GM18517 (cell line): ENCODE measurements at regions not wholly inside any gene's neighbourhood (a gene's known extent, or its start where the extent isn't known, plus 50 kb on each side); places are given as distances from the start of the nearest gene placed in this dataset.

Source experiments
- ATAC-seq: cut with Tn5 transposase; IDR thresholded peaks from one replicate; pipeline ENCODE4 v1.9.1; 2021; ENCODE audit warnings: mild to moderate bottlenecking, moderate library complexity; ENCODE audit not compliant: unreplicated experiment

DNA sequence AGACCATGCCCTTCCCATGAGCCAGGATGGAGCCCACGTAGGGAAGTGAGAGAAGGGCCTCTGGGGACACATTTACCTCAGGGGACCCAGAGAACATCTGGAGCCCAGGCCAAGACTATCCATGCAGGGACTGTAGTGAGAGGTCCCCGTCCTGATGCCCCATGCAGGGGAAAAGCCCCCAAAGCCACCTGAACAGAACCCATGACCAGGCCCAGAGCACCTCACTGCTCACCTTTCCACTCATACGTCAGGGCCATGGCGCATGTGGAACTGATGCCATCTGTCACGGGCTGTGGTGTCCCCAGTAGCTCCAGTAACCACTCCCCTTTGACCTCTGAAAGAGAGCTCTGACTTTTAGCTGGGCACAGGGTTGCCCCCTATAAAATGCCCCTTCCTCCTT lies 106.5 kb upstream of the TEX51 start:
- ATAC-seq, result no peak

- ATAC-seq, result no peak
Observed at GRCh38 chr2:126792993-126793392, 105.7 kb upstream of the TEX51 start.

- ATAC-seq, result no peak
Observed at GRCh38 chr2:126793885-126794613, 104.6 kb upstream of the TEX51 start.

DNA sequence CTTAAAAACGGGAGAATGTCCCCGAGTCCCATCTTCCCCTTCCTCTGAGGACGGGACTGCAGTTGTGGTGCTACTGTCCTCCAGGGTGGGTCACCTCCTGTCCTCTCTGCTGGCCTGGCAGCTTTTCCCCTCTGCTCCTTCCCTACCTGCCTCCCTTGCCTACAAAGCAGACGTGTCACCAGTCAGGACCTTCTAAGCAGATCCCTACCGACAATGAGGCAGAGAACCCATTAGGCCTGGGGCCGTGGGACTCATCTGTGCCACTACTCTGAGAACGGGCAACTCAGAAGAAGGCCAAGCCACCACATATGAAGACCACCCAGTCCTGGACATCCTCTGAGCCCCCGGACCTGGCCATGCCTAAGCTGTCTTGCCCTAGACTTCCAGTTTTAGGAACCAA lies 103.0 kb upstream of the TEX51 start:
- ATAC-seq, result no peak

DNA sequence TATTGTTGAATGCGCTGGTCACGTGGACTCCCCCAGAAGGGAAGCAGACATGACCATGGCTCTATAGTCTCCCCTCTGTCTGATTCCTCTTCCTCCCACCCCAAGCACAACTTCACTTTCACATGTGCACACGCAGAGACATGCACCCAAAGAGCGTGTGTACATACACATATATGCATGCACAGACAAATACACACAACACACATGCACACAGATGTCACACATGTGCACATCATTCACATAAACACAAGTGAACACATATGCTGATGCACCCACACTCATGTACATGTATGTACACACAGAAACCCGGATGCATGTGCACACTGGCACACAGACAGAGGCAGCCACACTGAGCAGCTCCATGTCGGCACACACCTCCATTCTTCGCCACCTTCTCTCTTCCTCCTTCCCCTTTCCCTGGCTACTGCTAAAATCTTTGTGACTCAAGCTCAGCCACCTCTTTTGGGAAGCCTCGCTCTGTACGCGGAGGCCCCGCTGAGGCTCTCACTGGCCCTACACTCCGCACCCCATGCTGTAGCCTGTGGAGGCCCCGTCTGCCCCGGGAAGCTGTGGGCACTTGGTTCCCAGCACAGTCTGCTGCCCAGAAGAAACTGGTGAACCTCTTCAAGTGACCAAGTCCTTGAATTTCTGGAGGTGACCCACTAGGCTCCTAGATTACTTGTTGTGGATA lies 101.6 kb upstream of the TEX51 start:
- ATAC-seq, result no peak

- no peak for ATAC-seq
Observed at GRCh38 chr2:126797622-126798275, 100.9 kb upstream of the TEX51 start.

GRCh38 chr2:126798276-126799140 lies 100.2 kb upstream of the TEX51 start:
- ATAC-seq, result no peak

DNA sequence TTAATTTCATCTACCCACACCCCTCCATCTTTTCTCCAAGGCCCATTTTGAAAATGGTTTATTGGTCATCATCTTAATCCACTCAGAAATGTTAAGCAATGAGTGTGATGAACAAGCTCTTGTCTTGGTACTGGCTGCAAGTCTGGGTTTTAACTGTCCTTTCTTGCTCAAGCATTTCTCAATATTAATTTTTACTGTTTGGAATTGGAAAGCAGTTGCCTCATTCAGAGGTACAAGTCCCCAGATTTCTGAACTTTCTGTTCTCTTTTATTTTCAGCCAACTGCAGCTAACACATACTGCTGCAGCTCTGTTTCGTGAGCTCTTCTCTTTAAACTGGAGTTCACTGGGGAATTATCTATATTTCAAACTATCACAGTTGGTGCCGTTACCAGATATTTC lies 99.4 kb upstream of the TEX51 start:
- no peak for ATAC-seq

GRCh38 chr2:126801473-126801872 lies 97.2 kb upstream of the TEX51 start:
- no peak for ATAC-seq

- ATAC-seq, result no peak
Observed at GRCh38 chr2:126802316-126802715, 96.4 kb upstream of the TEX51 start.

DNA sequence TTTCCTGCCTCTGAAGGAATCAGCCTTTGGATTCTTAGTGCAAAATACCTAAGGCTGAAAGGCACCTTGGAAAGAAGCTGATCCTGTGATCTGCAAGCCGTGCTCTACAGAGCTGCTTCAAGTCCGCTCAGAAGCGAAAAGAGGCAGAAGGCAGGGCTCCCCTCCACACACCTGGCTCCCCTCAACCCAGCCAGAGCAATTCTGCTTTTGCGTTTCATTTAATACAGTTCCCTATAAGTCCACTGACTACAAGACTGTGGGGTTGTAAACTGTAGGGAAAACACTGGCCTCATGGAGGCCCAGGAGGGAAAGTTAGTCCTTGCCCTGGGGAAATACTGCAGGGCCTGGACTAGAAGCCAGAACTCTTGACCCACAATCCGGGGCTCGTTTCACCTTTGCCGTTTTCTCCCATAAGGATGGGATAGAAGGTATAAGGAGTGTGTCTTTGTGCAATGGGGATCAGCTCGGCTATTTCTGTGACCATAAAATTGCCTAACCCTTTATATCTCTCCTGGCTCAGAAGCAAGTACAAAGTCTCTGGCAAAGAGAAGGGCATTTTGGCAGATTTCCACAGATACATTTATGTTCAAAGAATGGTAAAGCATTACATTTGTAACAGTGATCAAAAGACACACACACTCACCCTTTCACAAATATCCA lies 95.8 kb upstream of the TEX51 start:
- no peak for ATAC-seq

DNA sequence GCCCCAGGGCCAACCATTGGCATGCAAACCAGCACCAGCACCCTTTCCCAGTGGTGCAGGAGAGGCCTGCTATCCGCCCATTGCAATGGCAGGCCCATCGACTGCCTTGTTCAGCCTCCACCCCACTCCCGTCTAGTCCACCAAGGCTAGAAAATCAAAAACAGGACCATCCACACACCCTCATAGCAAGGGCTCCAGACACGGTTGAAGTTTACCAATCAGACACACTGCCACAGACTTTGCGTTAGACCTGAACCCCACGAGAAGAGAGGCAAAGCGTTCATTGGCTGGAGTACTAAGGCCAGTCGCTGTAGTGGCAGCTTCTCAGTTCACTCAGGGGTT lies 95.3 kb upstream of the TEX51 start:
- no peak for ATAC-seq

- ATAC-seq, result no peak
Observed at GRCh38 chr2:126804347-126804746, 94.3 kb upstream of the TEX51 start.

DNA sequence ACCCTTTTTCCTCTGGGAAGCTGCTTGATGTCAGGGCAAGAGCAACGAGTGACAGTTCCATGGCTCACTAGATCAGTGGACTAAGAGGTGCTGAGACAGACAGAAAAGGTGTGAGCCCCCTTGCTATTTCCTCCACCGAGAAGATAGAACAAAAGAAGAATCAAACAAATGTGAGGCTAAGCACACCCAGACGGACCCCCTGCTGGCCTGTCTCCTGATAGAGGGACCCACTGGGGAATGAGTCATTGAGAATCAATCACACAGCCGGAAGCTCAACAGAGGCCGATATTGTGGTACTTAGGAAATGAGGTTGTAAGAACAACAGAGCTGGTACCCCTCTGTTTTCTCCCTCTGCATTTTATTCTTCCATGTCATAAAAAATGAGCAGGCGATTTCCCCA lies 89.8 kb upstream of the TEX51 start:
- ATAC-seq, result no peak

GRCh38 chr2:126809340-126809739 lies 89.3 kb upstream of the TEX51 start:
- ATAC-seq, result no peak

DNA sequence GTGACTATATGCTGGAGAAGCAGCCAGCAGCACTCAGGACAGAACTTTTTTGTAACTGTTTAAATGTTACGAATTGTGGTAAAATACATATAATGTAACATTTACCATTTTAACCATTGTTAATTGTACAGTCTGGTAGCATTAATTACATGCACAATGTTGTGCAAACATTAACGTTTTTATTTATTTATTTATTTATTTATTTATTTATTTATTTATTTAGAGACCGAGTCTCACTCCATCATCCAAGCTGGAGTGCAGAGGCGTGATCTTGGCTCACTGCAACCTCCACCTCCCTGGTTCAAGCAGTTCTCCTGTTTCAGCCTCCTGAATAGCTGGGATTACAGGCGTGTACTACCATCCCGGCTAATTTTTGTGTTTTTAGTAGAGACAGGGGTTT lies 88.7 kb upstream of the TEX51 start:
- ATAC-seq, result no peak

GRCh38 chr2:126811101-126811500 lies 87.6 kb upstream of the TEX51 start:
- no peak for ATAC-seq

GRCh38 chr2:126817172-126817571 lies 81.5 kb upstream of the TEX51 start:
- no peak for ATAC-seq

DNA sequence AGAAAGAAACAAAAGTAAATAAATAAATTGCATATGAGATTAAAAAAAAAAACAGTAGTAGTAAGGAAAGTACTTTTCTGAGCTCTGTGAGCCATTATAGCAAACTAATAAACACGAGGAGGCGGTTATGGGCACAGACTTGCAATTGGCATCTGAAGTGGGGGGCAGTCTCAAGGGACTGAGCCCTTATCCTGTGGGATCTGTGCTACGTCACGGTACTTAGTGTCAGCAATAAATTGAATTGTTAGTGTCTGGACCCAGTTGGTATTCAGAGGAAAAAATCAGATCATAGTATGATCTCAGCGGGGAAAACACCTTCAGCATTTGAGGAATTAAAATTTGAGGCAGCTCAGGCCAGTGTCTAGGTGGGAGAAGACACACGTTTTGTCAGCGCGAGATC lies 76.6 kb upstream of the TEX51 start:
- ATAC-seq, result no peak

DNA sequence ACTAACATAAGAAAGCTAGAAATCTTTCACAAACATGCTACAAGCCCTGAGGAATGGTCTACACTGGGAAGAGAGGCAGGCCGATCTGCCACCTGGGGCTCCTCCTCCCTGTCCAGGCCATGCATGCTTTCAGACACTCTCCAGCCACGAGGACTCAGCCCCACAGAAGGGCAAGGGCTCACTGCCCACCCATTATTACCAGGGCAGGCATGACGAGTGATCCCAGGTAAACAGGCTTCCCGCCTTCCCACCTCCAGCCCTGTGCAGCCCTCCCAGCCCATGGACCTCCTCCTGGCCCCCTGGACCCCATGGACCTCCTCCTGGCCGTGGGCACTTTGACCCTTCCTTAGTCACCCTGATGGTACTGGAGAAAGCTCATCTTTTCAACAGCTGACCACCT lies 75.8 kb upstream of the TEX51 start:
- no peak for ATAC-seq

GRCh38 chr2:126823951-126824350 lies 74.7 kb upstream of the TEX51 start:
- ATAC-seq, result no peak
